ENCODE measurements at regions not wholly inside any gene's neighbourhood (a gene's known extent, or its start where the extent isn't known, plus 50 kb on each side); places are given as distances from the start of the nearest gene placed in this dataset.
"Not testable (repeated sequence)": the region's sequence is repeated elsewhere in the genome, so short reads cannot be mapped to it uniquely, and the experiment has no call there.

DNA sequence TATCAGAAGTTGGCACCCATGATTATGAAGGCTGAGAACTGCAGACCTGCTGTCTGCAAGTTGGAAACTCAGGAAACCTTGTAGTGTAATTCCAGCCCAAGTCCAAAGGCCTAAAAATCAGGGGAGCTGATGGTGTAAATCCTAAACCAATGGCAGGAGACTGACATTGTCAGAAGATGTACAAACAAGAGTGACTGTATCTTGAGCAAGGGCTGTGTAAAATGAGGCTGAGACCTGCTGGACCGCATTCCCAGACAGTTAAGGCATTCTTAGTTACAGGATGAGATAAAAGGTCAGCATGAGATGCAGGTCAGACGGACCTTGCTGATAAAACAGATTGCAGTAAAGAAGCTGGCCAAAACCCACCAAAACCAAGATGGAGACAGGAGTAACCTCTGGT, 147.7 kb downstream of the COG6 start:
- DNase-seq, result no peak

DNA sequence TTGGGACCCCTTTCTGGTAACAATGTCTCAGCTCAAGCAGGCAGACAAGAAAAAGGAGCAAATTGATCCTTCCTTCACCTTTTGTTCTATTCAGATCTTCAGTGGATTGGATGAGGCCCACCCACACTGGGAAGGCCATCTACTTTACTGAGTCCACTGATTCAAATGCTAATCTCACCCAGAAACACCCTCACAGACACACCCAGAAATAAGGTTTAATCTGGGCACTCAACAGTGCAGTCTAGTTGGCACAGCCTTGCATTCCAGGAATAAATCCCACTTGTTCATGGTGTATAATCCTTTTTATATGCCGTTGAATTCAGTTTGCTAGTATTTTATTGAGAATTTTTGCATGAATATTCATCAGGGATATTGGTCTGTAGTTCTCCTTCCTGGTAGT, 148.4 kb downstream of the COG6 start:
- no peak for DNase-seq

DNA sequence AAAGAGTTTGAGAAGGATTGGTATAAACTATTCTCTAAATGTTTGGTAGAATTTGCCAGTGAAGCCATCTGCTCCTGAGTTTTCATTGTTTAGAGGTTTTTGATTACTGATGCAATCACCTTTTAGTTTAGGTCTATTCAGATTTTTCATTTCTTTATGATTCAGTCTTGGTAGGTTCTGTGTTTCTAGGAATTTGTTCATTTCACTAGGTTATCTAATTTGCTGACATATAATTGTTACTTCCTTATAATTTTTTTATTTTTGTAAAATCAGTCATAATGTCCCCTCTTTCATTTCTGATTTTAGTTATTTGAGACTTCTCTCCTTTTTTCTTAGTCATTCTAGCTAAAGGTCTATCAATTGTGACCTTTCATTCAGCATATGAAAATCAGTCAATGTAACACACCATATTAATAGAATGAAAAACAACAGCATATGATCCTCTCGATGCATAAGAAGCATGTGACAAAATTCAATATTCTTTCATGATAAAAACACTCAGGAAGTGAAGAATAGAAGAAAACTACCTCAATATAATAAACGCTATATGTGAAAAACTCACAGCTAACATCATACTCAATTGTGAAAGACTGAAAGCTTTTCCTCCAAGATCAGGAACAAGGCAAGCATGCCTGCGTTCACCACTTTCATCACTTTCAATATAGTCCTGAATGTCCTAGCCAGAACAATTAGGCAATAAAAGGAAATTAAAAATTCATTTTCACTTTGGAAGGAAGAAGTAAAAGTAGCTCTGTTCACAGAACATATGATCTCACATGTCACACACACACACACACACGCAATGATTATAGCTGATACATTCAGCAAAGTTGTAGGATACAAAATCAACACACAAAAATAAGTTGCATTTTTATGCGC, 149.1 kb downstream of the COG6 start:
- DNase-seq, result no peak

DNA sequence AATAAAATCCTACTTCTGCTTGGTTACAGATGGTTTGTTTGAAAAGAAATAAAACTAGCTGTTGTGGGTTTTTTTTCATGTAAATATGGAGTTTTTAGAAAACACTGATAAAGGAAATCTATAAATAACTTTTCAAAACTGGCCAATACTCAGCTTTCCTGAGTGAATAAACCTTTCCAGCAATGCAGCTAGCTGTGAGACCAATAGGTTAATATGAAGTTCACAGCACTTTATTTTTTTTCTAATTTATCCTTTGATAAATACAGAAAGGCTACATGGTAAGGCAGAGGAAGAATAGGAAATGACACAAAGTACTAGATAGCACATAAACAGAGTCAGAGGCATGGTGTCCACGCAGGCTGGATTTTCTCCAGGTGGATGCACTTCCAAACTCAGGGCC, 154.0 kb downstream of the COG6 start:
- no peak for DNase-seq

DNA sequence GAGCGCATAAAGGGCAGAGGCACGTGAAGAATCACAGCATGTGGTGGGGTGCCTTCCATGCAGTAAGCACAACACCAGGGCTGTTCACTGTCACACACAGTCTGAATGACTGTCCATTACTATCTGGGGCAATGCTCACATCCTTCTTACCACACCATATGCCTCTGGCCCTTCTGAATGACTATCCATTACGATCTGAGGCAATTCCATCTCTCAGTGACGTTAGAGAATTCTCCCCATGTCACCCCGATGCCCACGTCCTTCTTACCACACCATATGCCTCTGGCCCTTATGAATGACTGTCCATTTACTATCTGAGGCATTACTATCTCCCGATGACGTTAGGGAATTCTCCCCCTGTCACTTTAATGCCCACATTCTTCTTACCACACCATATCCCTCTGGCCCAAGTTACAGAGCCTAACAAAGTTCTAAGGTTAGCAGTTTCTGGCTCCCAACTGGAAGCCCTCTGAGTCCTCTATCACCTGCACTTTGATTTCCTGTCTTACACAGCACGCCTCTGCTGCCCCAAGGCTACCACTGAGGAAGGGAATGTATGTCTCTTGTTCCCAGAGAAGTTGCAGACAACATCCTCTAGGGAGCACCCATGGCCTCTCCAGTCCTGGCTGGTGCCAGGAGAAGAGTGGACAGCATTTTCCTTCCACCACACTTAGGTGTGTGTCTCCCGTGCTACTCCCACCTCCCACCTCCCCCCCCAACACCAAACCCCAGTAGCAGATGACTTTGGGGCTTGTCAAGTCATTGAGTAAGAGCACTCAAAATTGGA, 154.8 kb downstream of the COG6 start:
- DNase-seq, result no peak

DNA sequence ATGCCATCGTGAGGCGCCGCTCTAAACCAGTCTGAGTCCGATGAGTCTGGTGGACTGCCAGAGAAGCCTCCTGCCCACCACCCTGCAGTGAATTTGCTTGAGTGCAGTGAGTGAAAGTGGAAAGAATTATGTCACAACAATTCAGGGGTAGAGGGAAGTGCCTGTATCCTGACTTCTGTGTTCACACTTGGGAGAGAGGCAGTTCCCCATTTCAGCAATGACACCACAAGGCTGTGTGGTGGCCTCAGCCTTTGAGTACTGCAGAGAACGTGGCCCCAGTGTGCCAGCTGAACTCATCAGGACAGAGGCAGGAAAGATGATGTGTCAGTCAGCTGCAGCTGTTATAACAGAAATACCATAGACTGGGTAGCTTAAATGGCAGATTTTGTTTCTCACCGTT, 155.6 kb downstream of the COG6 start:
- no peak for DNase-seq

DNA sequence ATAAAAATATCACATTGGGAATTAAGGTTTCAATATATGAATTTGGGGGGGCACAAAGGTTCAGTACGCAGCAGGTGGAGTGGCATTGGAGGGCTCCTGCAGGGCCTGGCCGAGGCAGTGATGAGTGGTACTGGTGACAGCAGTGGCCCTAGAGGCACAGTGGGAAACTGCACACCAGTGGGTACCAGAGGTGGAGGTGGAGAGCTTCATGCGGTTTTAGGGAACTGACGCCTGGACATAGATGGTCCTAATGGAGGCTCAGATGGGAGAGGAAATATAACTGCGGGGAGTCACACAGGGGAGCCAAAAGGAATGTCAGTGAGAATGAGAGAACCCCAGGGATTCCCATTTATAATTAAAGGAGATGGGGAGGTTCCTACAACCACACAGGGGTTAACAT, 156.2 kb downstream of the COG6 start:
- no peak for DNase-seq

DNA sequence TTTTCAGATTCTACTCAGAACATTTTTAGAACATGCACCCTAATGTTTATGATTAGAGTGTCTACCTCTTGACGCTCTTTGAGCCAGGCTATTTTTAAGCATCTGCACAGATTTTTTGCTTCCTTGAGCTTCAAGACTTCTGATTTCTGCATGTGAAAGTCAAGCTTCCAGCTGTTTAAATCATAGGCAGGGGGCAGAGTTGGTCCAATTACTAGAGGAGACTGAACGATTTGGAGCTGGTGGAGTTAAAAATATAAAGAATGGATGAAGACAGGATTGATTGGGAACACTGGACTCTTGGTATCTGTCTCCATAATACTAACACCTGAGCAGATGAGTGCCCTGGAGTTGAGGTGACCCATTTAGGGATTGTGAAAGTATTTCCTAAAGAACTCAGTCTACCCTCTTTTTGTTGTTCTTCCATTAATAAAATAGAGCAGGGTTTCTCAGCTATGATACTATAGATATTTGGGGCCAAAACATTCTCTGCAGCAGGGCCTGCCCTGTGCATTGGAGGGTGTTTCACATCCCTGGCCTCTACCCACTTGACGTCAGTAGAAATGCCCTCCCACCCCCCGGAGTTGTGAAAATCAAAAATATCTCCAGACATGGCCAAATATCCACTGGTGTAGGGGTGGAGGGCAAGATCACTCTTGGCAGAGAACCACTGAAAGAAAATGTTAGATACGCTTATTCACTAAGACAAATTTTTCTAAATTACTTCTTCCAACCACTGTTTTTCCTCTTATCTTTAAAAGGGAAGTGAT, 160.1 kb downstream of the COG6 start:
- DNase-seq, result no peak

DNA sequence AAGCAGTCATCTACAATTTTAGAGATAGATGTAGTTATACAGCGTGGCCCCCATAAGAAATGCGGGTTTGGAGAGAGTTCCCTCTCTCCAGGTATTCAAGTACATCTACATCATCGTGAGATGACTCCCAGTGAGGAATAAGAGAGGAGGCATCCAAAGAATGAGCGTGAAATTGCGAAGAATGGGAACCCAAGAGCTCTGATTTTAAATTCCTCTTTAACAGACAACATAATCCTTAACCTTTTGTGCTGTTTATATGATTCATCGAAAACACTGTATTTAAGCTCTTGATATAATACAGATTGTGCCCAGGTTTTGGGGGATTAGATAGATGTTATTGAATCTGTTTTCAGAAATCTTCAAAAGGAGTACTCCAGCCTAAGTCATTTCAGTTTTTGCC, 161.5 kb downstream of the COG6 start:
- no peak for DNase-seq

DNA sequence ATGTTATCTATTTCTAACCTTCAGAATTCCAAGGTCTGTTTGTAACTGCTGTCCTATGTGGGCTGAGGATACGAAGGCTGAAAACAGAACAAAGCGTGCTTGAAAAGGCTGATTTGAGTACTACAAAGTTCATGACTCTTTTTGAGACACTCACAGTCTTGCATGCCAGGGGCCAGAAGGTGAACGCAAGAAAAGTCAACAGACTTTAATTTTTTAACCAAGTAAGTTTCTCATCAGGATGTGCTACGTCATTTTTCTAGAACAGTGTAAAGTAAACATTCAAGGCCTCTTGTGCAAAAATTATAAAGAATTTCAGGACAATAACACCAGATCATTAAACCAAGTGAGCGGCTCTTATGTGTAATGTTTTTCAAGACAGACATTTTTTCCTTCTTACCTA, 163.5 kb downstream of the COG6 start:
- DNase-seq, result no peak

DNA sequence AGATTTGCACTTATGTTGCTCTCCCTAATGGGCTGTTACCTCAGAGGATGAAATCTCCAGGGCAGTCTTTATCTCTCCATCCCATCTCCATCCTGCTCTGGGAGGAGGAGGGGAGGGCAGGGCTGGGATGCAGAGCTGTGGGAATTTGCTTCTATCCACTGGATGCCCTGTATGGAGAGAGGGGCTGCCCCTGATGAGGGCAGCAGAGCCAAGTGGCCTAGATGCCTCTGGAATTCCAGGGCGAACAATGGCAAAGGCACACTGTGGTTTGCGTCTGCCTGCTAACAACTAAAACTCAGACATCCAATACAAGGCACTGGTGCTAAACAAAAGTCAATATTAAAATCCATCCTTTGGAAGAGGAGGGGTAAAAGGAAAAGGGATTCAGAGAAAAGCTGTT, 165.1 kb downstream of the COG6 start:
- DNase-seq, result no peak

DNA sequence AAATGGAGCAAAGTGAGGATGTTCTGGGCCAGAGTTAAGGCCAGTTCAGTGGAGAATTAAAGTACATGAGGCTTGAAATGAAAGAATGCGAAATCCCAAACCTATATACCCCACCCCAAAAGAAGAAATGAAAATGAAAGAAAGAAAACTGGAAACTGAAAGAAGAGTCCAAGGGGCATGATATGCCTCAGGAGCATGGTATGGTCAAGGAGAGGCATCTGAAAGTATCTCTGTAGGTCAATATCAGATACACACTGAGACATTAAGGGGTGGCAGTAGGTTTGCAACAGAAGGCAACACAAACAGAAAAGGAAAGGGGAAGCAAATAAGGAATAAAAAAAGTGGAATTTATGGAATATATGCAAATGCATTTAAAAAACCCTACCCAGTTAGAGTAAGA, 166.5 kb downstream of the COG6 start:
- no peak for DNase-seq

DNA sequence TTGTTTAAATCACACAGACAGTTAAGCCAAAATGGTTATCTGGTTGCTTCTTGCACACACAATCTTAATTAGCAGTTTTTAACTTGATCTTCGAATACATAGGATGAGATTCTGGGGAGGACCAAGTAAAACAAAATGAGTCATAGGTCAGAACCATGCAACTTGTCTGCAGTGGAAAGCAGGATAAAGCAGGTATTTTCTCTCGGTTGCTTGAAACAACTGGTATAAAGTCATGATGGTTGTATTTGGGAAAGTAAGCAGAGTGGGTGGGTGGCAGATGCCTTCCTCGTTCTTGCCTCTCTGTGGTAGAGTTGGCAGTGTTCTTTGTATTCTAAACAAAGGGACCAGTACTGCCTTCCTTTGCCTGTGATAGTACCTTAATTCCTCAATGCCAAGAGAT, 167.0 kb downstream of the COG6 start:
- DNase-seq, result no peak

DNA sequence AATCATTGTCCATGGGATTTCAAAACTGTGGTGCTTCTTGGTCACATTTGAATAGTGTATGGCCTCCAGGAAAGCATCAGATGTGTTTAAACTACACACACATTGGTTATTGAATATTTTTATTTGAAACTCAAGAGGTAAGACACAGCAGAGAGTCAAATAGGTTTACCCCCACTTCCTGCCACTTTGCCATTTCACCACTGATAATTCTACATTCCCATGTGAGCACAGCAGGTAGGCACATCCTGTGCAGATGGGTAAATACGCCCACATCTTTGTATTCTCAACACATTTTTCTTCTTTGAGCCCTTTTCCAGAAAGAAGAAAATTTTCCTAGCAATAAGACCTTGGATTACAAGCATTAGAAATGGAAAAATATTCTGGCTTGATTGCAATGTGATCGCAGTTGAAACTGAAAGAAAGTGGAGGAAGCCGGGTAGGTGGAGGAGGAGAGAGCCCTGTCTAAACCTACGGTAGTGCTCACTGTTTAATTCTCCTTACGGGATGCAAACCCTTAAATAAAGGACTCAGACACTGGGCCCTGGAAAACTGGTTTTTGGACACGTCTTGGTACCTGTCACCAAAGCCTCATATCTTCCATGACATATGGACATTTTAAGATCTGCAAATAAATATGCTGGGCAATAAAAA, 167.7 kb downstream of the COG6 start:
- DNase-seq, result no peak

DNA sequence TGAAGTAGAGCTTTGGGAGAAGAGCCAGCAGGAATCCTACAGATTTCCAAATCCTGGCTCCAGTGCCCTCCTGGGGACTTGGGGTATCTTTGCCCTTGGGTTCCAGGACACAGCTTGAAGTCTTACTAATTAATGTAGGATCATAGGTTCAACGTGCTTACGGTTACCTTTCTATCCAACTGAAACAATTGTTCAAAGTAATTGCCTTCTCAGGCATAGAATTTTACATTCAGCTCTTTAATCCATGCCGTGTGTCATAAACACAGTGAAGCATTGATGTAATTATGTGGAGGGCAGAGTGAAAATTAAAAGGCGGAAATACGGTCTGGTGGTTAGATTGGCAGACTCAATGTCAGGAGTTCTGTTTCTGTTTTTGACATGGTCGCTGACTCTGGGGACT, 170.4 kb downstream of the COG6 start:
- no peak for DNase-seq

DNA sequence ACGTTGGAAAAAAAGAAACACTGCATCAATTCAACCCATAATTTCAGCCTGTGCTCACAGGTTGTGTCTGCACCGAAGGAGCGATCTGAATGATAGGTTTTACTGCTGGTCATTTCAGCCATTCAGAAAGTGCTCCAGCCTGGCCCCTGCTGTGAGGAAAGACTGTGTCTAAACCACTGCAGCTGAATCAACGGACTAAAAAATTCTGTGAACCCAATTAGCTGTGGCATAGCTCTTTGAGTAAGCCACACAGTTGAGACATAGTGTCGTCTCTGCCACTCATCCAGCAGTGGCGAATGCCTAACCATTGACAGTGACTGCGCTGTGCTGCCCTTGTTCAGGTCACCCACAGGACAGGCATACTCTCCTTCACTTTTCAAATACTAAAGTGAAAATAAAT, 179.8 kb downstream of the COG6 start:
- DNase-seq, result peak in 1 of 58 donors; percentile 0

DNA sequence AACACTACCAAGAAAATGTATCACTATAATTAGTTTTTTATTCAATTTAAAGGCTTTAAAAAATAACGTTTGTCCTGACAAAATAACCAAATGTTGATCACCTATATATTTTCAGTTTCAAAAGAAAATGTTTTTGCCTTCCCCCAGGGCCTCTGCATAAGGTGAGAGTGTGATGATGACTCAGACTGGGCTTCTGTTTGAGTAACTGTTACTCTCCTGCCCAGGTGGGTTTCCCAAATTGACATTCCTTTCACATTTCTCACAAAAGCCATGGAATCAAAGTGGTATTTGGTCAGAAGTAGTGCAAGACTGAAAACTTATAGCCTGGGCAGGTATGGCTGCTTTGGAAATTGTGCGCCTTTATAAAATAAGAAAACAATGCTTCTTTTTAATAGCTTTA, 180.6 kb downstream of the COG6 start:
- no peak for DNase-seq

DNA sequence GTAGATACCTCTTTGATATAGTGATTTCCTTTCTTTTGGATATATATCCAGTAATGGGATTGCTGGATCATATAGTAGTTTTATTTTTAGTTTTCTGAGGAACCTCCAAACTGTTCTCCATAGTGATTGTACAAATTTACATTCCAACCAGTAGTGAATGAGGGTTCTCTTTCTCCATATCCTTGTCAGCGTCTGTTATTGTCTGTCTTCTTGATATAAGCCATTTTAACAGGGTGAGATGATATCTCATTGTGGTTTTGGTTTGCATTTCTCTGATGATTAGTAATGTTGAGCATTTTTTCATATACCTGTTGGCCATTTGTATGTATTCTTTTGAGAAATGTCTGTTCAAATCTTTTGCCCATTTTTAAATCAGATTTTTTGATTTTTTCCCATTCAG, 182.4 kb downstream of the COG6 start:
- not testable (repeated sequence) for DNase-seq

DNA sequence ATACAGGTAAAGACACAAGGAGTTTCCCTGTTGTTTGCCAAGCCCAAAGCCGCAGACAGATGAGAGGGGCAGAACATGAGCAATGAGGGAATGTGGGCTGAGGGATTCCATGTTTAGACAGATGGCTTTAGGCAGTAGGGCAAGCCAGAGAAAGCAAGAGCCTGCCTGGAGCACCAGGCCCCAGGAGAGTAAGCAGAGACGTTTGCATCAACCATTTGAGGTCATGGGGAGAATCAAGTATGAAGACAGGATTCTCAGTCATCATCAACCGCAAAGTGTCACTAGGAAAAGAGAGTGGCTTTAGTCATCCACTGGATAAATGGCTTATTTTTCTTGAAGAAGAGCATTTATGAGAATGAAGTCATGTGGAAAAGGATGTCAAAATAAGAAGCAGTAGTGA, 184.7 kb downstream of the COG6 start:
- DNase-seq, result no peak

DNA sequence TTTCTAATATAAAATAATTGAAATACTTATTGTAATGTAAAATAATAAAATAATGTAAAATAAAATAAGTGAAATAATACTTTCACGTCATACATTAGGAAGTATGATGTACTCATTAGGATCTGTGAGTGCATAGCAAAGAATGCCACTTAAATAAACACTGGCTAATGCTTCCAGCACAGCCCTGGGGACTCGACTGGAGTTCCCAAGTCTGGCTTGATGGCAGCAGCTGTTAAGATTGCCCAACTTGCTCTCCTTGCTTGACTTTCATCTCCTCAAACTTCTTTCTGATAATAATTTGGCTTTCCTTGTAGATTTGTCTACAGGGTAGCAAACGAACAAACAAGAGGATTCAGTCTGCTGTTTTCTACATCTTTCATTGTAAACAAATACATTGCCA, 191.9 kb downstream of the COG6 start:
- no peak for DNase-seq

DNA sequence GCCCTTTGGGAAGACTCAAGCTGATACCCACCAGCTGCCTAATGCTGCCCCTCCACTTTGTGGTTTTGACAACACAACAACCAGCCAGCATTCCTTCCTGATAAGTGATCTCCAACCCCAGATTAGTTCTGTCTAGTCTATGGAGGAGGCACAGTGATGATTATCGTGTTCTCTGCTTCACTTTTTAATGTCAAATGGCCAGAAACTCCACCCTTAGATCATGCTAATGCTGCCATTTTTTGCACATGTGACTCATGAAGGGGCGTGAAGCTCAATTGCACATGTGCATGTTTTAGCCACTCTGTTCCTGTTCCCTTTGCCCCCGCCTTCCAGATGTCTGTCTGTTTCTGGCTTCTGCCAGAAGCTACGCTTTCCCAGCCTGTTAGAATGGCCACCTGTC, 199.8 kb downstream of the COG6 start:
- DNase-seq, result no peak

DNA sequence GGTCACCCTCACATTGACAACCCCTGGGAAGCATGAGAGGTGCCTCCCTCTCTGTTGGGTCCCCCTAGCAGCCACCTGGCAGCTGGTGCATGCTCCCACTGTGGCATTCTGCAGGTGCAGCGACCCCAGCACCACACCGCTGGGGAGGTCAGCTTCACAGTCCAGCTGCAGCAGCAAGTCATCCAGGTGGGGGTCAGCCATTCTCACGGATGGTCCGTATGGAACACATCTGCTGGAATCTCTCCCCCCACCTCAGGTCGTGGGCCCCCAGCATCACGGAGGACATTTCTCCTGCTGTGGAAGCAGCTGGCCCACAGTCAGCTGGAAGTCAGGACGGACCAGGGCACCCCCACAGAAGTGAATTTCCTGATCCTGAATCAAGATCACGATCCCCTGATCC, 201.3 kb downstream of the COG6 start:
- no peak for DNase-seq
